ENCODE measurements at regions not wholly inside any gene's neighbourhood (a gene's known extent, or its start where the extent isn't known, plus 50 kb on each side); places are given as distances from the start of the nearest gene placed in this dataset.

DNA sequence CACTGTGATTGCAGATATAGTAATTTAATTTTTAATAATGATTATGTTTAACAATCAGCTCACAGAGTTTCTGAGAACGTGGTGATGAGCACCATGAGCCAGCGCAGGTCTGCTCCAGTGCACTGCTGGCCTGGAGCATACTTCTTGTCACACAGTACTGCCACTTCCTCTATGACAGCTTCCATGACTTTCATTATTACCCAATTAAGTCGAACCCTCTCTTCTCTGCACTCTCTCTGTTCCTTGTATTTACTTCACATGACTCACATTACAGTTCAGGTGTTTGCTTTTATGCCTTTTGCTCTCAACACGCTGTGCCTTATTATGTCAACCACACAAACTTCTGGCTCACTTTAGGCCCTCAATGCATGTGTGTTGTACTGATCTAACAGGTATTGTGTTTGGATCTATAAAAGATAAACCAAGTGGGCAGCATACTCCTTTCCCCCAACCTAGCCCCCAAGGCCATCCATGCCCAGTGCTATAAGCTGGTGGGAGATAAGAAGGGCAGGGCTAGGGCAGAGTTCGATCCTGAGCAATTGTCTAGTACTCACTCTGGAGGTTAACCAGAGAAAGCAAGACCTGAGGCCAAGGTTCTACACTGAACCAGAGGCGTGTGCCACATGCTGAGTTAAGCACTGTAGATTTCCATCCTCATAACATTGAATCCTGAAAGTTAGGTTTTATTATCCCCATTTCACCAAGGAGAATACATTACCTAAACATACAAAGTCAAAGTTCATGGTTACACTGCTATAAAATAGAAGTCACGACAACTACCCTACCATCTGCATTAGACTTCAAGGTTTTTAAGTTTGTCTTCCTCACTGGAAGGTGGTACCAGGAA, 356.5 kb downstream of the INSC start:
- in situ Hi-C loops (cut with HindIII; ENCODE audit: extremely low pct_ligation_motif_present, low pct_unique_long_range_greater_than_20kb), result no loop called here
- H2AFZ ChIP-seq (ENCODE audit: low read length), result no peak overlapping the region
- H3K9me3 ChIP-seq (ENCODE audit: low read length), result no peaks in the 10 kb centered on the region
- no peak overlapping the region for H3K9ac ChIP-seq (ENCODE audit: insufficient read depth, low read depth, low read length)
- H3K27ac ChIP-seq (ENCODE audit: extremely low read length, insufficient read depth, low read length), result no peak overlapping the region
- no peak overlapping the region for H3K4me3 ChIP-seq (replicated peaks in 1 of 3; ENCODE audit: insufficient read depth in 1 of 3, low read depth in 2 of 3, low read length in 3 of 3)
- H3K79me2 ChIP-seq (ENCODE audit: insufficient read depth, low read length), result no peaks in the 10 kb centered on the region
- no peaks in the 10 kb centered on the region for H3K36me3 ChIP-seq (replicated peaks in 1 of 2; ENCODE audit: control insufficient read depth in 1 of 2, insufficient read depth in 2 of 2, low read length in 2 of 2)
- H3K4me2 ChIP-seq (ENCODE audit: low read depth, low read length), result no peak overlapping the region
- intact Hi-C loops (cut with micrococcal nuclease; ENCODE audit: unreplicated experiment), result no loop called here
- ChIA-PET CTCF (ENCODE audit: low intra/inter-chr PET ratio, low total read pairs) (no interaction called here), POLR2A (no interaction called here)
- no peak for TF ChIP-seq RORA (CRISPR knock-in tag; IDR thresholded peaks at IDR 0.05)
- TF ChIP-seq SMAD9 (CRISPR knock-in tag; IDR thresholded peaks at IDR 0.05), result no peak
- no peak for FAIRE-seq
- no peaks in the 10 kb centered on the region for H4K20me1 ChIP-seq (ENCODE audit: insufficient read depth, low read length)
- no peaks in the 10 kb centered on the region for H3K4me1 ChIP-seq (ENCODE audit: insufficient read depth, low read length)
- H3K27me3 ChIP-seq (ENCODE audit: control insufficient read depth in 1 of 2, insufficient read depth in 2 of 2, low read length in 2 of 2), result no peaks in the 10 kb centered on the region
- no TSS peak for BruUV-seq (replicated peaks)
- ATAC-seq, result no peak
- DNase-seq (ENCODE audit: low spot score), result no peak
- 26% methylated on average over 6 of the region's 7 CpGs for WGBS (ENCODE audit: low lambda C conversion rate)

DNA sequence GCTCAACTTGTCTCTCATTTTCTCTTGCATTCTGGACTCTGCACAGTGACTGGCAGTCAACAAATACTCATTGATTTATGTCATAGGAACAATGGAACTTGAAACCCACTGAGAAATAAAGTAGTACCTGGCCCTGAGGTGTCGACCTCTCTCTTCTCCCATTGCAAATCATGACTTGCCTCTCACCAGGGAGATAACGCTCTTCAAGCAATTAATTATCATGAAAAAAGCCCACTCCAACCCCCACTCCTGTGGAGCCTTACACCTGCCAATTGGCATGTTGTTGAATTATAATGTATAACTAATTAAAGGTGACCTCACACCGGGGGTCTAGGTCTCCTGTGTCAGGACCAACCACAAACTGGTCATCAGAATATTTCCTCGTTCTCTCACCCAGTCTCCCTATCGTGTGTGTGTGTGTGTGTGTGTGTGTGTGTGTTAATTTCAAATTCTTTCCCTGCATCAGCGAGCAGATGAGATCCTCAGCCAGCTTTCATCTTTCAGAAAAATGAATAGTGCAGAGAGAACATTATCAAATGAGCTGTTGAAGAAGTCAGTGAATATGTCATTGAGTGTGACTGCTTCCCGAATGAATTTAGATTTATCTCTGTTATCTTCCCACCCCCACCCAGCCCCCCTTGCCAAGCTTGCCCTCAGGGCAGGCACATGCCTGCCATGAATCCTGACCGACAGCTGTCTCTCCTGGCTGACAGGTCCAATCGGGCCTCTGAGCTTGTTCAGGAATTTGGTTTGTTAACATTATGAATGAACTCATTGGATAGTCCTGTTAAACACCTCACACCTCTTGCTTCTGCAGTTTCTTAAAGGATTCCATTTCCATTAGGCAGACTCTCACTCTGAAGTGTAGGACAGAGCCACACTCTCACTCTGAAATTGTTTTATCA, 357.4 kb downstream of the INSC start:
- no peak for FAIRE-seq
- H3K79me2 ChIP-seq (ENCODE audit: insufficient read depth, low read length), result no peaks in the 10 kb centered on the region
- intact Hi-C loops (cut with micrococcal nuclease; ENCODE audit: unreplicated experiment), result no loop called here
- BruUV-seq (replicated peaks), result no TSS peak
- H3K4me1 ChIP-seq (ENCODE audit: insufficient read depth, low read length), result no peaks in the 10 kb centered on the region
- H3K27ac ChIP-seq (ENCODE audit: extremely low read length, insufficient read depth, low read length), result no peak overlapping the region
- H3K4me2 ChIP-seq (ENCODE audit: low read depth, low read length), result no peak overlapping the region
- no peak for TF ChIP-seq ZSCAN22 (CRISPR knock-in tag; IDR thresholded peaks at IDR 0.05)
- TF ChIP-seq CHD4 (IDR thresholded peaks at IDR 0.05; ENCODE audit: borderline replicate concordance, low read length), result no peak
- TF ChIP-seq SP1 (IDR thresholded peaks at IDR 0.05), result no peak
- TF ChIP-seq SP1 (CRISPR knock-in tag; IDR thresholded peaks at IDR 0.05), result no peak
- TF ChIP-seq ZNF543 (CRISPR knock-in tag; IDR thresholded peaks at IDR 0.05), result no peak
- TF ChIP-seq PITX1 (CRISPR knock-in tag; IDR thresholded peaks at IDR 0.05), result no peak
- TF ChIP-seq NFKB2 (CRISPR knock-in tag; IDR thresholded peaks at IDR 0.05; ENCODE audit: borderline replicate concordance), result no peak
- no peak for TF ChIP-seq NCOR1 (IDR thresholded peaks at IDR 0.05; ENCODE audit: borderline replicate concordance, low read length)
- no peak for TF ChIP-seq MXD4 (CRISPR knock-in tag; IDR thresholded peaks at IDR 0.05)
- TF ChIP-seq ZFP90 (CRISPR knock-in tag; IDR thresholded peaks at IDR 0.05; ENCODE audit: borderline replicate concordance), result no peak
- no peak for TF ChIP-seq ZNF256 (CRISPR knock-in tag; conservative IDR thresholded peaks at IDR 0.05)
- TF ChIP-seq ZNF564 (CRISPR knock-in tag; IDR thresholded peaks at IDR 0.05), result no peak
- no peak for TF ChIP-seq AHR (CRISPR knock-in tag; IDR thresholded peaks at IDR 0.05)
- TF ChIP-seq ZNF644 (CRISPR knock-in tag; IDR thresholded peaks at IDR 0.05; ENCODE audit: low read depth), result no peak
- DNase-seq (ENCODE audit: low spot score), result no peak
- no peak overlapping the region for H3K9ac ChIP-seq (ENCODE audit: insufficient read depth, low read depth, low read length)
- H3K36me3 ChIP-seq (replicated peaks in 1 of 2; ENCODE audit: control insufficient read depth in 1 of 2, insufficient read depth in 2 of 2, low read length in 2 of 2), result no peaks in the 10 kb centered on the region
- no peaks in the 10 kb centered on the region for H3K9me3 ChIP-seq (ENCODE audit: low read length)
- no peak overlapping the region for H2AFZ ChIP-seq (ENCODE audit: low read length)
- H3K27me3 ChIP-seq (ENCODE audit: control insufficient read depth in 1 of 2, insufficient read depth in 2 of 2, low read length in 2 of 2), result no peaks in the 10 kb centered on the region
- no peak overlapping the region for H3K4me3 ChIP-seq (replicated peaks in 1 of 3; ENCODE audit: insufficient read depth in 1 of 3, low read depth in 2 of 3, low read length in 3 of 3)
- CTCF ChIA-PET (ENCODE audit: low intra/inter-chr PET ratio, low total read pairs), result no interaction called here
- in situ Hi-C loops (cut with HindIII; ENCODE audit: extremely low pct_ligation_motif_present, low pct_unique_long_range_greater_than_20kb), result no loop called here
- no peak for ATAC-seq
- no peaks in the 10 kb centered on the region for H4K20me1 ChIP-seq (ENCODE audit: insufficient read depth, low read length)
- POLR2A ChIA-PET, result no interaction called here
- 0% methylated on average over 8 of the region's 9 CpGs for WGBS (ENCODE audit: low lambda C conversion rate)
